GOT3 (cell line): ENCODE measurements at regions not wholly inside any gene's neighbourhood (a gene's known extent, or its start where the extent isn't known, plus 50 kb on each side); places are given as distances from the start of the nearest gene placed in this dataset.
"Not testable (repeated sequence)": the region's sequence is repeated elsewhere in the genome, so short reads cannot be mapped to it uniquely, and the experiment has no call there.

Experiments used
- DNase-seq: peaks from one replicate; lab custom pipeline; 2025; ENCODE audit warnings: mixed read lengths; lab: John Stamatoyannopoulos, UW

DNA sequence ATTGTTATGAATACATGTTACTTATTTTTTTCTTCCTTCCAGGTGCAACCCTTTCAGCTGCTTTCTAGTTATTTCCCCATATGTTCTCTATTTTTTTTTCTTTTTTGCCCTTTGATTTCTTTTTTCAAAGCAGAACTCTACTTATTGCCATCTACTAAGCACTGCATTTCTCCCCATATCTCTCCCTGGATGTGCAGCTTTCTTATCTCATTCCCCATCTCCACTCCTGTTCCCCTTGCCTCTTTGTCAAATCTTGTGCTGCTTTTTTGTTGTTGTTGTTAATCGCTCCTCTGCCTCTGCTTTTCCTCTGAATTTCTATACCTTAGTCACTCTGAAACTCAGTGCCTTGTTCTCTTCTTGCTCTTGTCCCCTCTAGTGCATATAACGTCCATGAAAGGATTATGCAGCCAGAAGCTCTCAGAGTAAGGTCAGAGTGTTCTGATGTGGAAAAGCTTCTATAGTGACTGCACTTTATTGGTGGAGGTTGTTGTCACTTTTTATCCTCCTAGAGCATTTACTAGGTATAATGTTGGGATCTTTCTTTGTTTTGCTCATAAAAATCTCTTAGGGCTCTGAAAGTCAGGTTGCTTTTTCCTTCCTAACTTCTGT lies 51.1 kb upstream of the JADE1 start:
- no peak for DNase-seq

- DNase-seq: no peak
These were observed 51.8 kb upstream of the JADE1 start for GRCh38 chr4:128757712-128758111.

GRCh38 chr4:128751354-128751753 lies 58.1 kb upstream of the JADE1 start:
- no peak for DNase-seq

GRCh38 chr4:128741748-128742147 lies 67.8 kb upstream of the JADE1 start:
- DNase-seq: not testable (repeated sequence)

DNA sequence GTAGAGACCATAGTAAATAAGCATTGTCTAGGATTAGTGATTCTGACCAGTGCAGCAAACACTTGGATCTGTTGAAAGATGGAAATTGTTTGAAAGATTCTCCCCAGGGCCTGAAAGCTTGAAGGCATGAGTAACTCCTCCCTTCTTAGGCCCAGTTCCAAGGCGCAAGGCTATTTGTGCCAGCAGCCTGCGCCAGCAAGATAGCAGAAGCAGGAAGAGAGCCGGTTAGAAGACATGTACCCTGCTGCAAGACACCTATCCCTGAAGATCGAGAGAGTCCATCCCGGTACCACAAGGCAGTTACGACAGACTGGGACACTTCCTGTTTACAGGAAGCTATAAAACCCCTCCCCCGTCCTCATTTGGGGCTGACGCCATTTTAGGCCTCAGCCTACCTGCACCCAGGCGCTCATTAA lies 72.4 kb upstream of the JADE1 start:
- DNase-seq: no peak

- no peak for DNase-seq
These were observed 73.8 kb upstream of the JADE1 start for GRCh38 chr4:128735714-128736113.

GRCh38 chr4:128728190-128728589 lies 81.3 kb upstream of the JADE1 start:
- no peak for DNase-seq

DNA sequence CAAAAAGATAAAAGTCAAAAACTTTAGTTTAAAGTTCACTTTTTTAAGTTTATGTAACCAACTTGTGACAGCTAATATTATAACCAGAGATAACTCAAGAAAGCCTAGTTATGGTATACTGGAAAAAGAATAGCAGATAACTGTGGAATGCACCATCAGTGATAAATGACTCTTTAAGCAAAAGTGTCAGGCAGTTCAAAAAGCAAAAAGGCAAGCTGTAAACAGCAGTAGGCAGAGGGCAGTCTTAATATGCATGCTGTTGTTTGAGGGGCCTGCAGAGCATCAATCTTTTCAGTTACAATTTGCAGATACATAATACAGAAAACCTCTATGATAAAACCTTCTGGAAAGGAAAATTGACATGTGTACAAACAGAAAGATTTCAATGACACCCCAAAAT lies 81.8 kb upstream of the JADE1 start:
- no peak for DNase-seq

- no peak for DNase-seq
These were observed 84.0 kb upstream of the JADE1 start for GRCh38 chr4:128725405-128726055.

- no peak for DNase-seq
These were observed 86.6 kb upstream of the JADE1 start for GRCh38 chr4:128722911-128723310.

DNA sequence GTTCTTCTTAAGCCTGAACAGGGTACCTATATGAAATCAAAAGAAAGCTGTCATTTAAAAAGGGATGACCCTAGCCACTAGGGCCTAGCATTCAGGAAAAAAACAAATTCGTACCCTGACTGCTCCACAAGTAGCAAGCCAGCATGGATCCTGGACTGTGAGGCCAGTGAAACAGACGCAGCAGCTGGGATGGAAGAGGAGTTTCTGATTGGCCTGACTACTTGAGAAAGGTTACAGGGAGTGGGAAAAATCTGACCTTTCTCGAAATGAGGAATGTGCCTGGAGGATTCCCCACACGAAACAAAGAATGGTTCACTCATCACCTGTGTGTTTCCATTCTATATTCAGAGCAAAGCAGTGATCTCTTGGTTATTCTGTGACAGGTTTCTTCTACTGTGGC lies 87.6 kb upstream of the JADE1 start:
- DNase-seq: no peak

- DNase-seq: no peak
These were observed 89.2 kb upstream of the JADE1 start for GRCh38 chr4:128720270-128720669.

DNA sequence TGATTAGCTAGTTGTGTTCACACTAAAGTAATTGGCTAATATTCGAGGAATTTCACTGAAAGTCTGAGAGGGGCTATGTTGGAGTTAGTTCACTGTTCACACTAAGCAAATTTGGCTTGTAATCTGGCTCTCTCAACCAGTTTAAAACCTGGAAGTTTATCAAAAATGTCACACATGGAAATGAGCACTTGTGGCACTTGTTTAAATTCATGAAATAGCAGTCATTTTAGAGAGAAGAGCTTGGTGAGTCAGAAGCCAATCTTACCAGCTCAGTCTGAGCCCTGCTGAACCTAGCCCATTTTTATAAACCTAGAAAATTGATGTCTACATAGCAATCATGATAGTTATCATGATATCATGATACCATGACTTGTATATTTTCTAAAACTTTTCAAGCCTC lies 90.7 kb upstream of the JADE1 start:
- no peak for DNase-seq

- no peak for DNase-seq
These were observed 93.2 kb upstream of the JADE1 start for GRCh38 chr4:128716338-128716737.

DNA sequence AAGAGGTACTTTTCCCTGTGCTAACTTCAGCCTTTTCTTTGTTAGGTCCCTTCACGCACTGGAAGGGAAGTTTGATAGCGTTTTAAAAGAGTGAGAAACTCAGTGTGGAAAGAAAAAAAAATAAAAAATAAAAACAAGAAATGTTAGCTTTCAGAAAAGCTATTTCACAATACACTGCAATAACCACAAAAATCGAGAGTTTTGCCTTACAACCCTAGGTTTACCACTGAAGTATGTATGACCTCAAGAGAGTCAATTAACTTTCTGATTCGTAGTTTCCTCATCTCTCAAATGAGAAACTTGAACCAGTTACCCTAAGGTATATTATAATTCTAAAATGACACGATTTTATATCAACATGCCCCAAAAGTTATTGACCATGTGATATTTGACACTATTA lies 93.9 kb upstream of the JADE1 start:
- DNase-seq: no peak

- DNase-seq: no peak
These were observed 98.1 kb upstream of the JADE1 start for GRCh38 chr4:128711361-128711760.

DNA sequence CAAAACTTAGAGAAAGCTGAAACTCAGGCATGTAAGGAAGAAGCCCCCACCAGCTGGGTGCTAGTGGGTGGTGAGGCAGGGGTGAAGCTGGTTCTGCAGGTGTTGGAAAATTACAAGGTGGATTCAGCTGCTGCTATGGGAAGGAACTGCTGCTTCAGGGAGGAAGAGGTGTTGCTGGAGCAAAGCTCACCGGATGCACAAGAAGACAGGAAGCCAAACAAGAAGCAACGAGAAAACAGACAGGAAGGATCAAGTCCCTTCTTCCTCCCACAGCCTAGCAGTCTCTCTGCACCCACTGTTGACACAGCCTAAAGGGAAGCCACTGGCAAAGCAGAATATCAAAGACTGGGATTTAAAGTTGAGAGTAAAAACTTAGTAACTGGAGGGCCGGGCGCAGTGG lies 100.2 kb upstream of the JADE1 start:
- DNase-seq: no peak

DNA sequence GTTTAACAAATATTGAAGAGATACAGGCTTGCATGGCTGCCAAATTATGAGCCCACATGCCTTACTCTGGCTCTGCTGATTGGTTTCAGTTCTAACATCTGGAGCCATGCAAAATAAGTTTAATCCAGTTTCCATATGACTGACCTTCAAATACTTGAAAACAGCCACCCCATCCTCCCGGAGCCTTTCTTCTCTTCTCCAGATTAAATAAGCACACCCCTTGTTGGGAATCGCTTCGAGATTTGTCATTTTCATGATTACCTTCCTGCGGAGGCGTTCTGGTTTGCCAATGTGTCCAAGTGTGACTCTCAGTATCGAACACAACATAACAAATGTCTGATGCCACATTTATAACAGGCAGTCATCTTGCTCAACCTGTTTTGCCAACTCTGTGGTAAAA lies 101.6 kb upstream of the JADE1 start:
- no peak for DNase-seq

GRCh38 chr4:128703948-128704347 lies 105.6 kb upstream of the JADE1 start:
- no peak for DNase-seq

- DNase-seq: no peak
These were observed 108.7 kb upstream of the JADE1 start for GRCh38 chr4:128700659-128701350.

DNA sequence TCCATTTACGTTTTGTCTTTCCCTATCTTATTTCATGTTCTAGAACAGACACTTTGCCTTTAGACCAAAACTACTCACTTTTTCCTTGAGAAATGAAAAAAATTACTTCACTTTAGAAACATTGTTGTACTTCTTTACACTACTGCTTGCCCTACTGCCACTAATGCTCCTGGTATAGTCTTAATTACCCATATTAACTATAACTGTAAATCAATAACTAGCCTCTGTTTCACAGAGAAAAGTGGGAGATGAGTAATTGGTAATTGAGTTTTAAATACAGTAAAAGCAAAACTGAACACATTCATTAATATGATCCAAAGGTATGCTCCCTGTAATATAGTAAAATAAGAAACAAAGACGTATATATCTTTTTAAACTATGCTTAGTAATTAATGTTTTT lies 111.1 kb upstream of the JADE1 start:
- DNase-seq: no peak

GRCh38 chr4:128697323-128697722 lies 112.2 kb upstream of the JADE1 start:
- DNase-seq: no peak

DNA sequence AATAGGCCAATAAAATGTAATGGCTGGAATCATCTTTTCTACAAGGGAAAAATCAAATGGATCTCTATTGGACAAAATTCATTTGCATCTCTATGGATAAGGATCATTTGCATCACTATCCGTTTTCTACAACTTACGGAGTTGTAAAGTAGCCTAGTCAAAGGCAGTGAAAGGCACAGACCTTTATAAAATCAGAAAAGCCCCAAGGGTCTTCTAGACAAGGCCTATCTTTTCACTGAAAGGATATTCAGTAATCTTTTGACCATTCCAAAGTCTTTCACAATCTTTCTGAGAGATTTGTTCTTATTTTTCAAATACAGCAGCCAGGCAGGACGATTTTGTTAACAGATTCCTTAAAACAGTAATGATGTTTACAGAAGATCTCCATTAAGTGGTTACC lies 119.5 kb upstream of the JADE1 start:
- DNase-seq: no peak
